Cardiac muscle cell (in vitro differentiated cells and primary cell): ENCODE measurements at regions not wholly inside any gene's neighbourhood (a gene's known extent, or its start where the extent isn't known, plus 50 kb on each side); places are given as distances from the start of the nearest gene placed in this dataset.

ENCODE experiments used
- DNase-seq, 2 donors: peaks; one replicate each; pipeline versions ENCODE4 v3.0.0 to v3.0.0-alpha.2; 2010 to 2017; ENCODE audit warnings: low read depth in 1 of 2, low spot score in 1 of 2
- H3K27ac ChIP-seq: fragments of 200-600 bp; sonication (generic); 2 replicates; pipeline ENCODE4 v1.5.1; 2016
- H3K27me3 ChIP-seq: fragments of 200-600 bp; sonication (generic); 2 replicates; pipeline ENCODE4 v1.6.0; 2016; ENCODE audit warnings: control low read depth
- H3K36me3 ChIP-seq: fragments of 200-600 bp; sonication (generic); 2 replicates; pipeline ENCODE4 v1.5.1; 2016; ENCODE audit warnings: control low read depth
- H3K4me1 ChIP-seq: fragments of 200-600 bp; sonication (generic); 2 replicates; pipeline ENCODE4 v1.8.1; 2017; ENCODE audit warnings: low read depth, mild to moderate bottlenecking, mixed run types
- H3K4me3 ChIP-seq: fragments of 200-600 bp; sonication (generic); 2 replicates; pipeline ENCODE4 v1.5.1; 2016; ENCODE audit warnings: mild to moderate bottlenecking
- H3K9me3 ChIP-seq: fragments of 200-600 bp; sonication (generic); 2 replicates; pipeline ENCODE4 v1.5.1; 2017; ENCODE audit warnings: low read depth, mild to moderate bottlenecking, control low read depth
- TF ChIP-seq, protein P1 (sequence below): IDR thresholded peaks from 2 replicates; pipeline ENCODE4 v1.5.1; 2012; ENCODE audit warnings: low read depth, mild to moderate bottlenecking, low read length

- H3K27ac ChIP-seq: no peak overlapping the region
- no peak overlapping the region for H3K4me3 ChIP-seq
- H3K9me3 ChIP-seq: no peaks in the 10 kb centered on the region
- TF ChIP-seq, protein P1, sequence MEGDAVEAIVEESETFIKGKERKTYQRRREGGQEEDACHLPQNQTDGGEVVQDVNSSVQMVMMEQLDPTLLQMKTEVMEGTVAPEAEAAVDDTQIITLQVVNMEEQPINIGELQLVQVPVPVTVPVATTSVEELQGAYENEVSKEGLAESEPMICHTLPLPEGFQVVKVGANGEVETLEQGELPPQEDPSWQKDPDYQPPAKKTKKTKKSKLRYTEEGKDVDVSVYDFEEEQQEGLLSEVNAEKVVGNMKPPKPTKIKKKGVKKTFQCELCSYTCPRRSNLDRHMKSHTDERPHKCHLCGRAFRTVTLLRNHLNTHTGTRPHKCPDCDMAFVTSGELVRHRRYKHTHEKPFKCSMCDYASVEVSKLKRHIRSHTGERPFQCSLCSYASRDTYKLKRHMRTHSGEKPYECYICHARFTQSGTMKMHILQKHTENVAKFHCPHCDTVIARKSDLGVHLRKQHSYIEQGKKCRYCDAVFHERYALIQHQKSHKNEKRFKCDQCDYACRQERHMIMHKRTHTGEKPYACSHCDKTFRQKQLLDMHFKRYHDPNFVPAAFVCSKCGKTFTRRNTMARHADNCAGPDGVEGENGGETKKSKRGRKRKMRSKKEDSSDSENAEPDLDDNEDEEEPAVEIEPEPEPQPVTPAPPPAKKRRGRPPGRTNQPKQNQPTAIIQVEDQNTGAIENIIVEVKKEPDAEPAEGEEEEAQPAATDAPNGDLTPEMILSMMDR: no peak
- no peaks in the 10 kb centered on the region for H3K27me3 ChIP-seq
- no peaks in the 10 kb centered on the region for H3K36me3 ChIP-seq
- no peaks in the 10 kb centered on the region for H3K4me1 ChIP-seq
- DNase-seq: no peak
These were observed 856.8 kb upstream of the GCFC2 start for GRCh38 chr2:76567478-76567877.

GRCh38 chr2:76564734-76565133 is 854.0 kb upstream of the GCFC2 start:
- H3K4me1 ChIP-seq: no peaks in the 10 kb centered on the region
- H3K36me3 ChIP-seq: no peaks in the 10 kb centered on the region
- no peak overlapping the region for H3K27ac ChIP-seq
- H3K27me3 ChIP-seq: no peaks in the 10 kb centered on the region
- H3K4me3 ChIP-seq: no peak overlapping the region
- TF ChIP-seq, protein P1: no peak
- no peaks in the 10 kb centered on the region for H3K9me3 ChIP-seq
- DNase-seq: no peak

GRCh38 chr2:76563730-76564129 is 853.0 kb upstream of the GCFC2 start:
- H3K9me3 ChIP-seq: no peaks in the 10 kb centered on the region
- no peak for DNase-seq
- no peak overlapping the region for H3K4me3 ChIP-seq
- no peaks in the 10 kb centered on the region for H3K4me1 ChIP-seq
- no peaks in the 10 kb centered on the region for H3K36me3 ChIP-seq
- H3K27ac ChIP-seq: no peak overlapping the region
- TF ChIP-seq, protein P1: no peak
- no peaks in the 10 kb centered on the region for H3K27me3 ChIP-seq

GRCh38 chr2:76558157-76558556 is 847.4 kb upstream of the GCFC2 start:
- Histone ChIP-seq H3K36me3 (no peaks in the 10 kb centered on the region), H3K9me3 (no peaks in the 10 kb centered on the region), H3K27me3 (no peaks in the 10 kb centered on the region), H3K4me3 (no peak overlapping the region), H3K27ac (no peak overlapping the region), H3K4me1 (no peaks in the 10 kb centered on the region)
- DNase-seq: no peak
- TF ChIP-seq, protein P1: no peak

- Histone ChIP-seq H3K9me3 (no peaks in the 10 kb centered on the region), H3K36me3 (no peaks in the 10 kb centered on the region), H3K27me3 (no peaks in the 10 kb centered on the region), H3K4me1 (no peaks in the 10 kb centered on the region), H3K4me3 (no peak overlapping the region), H3K27ac (no peak overlapping the region)
- no peak for DNase-seq
- TF ChIP-seq, protein P1: no peak
These were observed 845.3 kb upstream of the GCFC2 start for GRCh38 chr2:76556018-76556417.

- Histone ChIP-seq H3K27me3 (no peaks in the 10 kb centered on the region), H3K9me3 (no peaks in the 10 kb centered on the region), H3K27ac (no peak overlapping the region), H3K36me3 (no peaks in the 10 kb centered on the region), H3K4me1 (no peaks in the 10 kb centered on the region), H3K4me3 (no peak overlapping the region)
- TF ChIP-seq, protein P1: no peak
- DNase-seq: no peak
These were observed 835.5 kb upstream of the GCFC2 start for GRCh38 chr2:76546207-76546606.
